HG03460 (cell line): ENCODE measurements at regions not wholly inside any gene's neighbourhood (a gene's known extent, or its start where the extent isn't known, plus 50 kb on each side); places are given as distances from the start of the nearest gene placed in this dataset.

Experiments
- ATAC-seq: cut with Tn5 transposase; IDR thresholded peaks from one replicate; pipeline ENCODE4 v1.9.1; 2021; ENCODE audit not compliant: unreplicated experiment

DNA sequence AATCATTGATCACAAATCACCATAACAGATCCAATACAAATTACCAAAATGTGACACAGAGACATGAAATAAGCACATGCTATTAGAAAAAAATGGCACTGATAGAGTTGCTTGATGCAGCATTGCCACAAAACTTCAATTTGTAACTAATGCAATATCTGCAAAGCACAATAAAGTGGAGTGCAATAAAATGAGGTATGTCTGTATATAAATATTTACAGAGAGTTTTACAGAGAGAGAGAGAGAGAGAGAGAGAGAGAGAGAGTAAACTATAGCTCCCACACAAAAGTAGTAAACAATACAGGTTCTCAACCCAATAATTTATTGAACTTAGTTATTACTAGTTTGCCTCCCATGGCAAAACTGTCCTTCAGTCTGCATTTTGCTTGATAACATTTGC lies 1807.0 kb downstream of the SUCLG1 start:
- ATAC-seq = no peak

DNA sequence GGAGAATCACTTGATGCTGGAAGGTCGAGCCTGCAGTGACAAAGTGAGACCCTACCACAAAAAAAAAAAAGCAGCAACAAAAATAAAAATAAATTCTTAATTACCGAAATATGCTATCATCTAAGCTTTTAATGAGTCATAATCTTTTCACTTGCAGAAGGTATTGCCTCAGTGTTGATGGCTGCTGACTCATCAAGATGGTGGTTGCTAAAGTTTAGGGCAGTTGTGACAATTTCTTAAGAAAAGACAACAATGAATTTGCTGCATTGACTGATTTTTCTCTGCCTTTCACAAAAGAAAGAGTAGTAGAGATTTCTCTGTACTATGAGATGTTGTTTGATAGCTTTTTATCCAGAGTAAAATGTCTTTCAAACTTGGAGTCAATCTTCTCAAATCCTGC lies 1809.0 kb downstream of the SUCLG1 start:
- no peak for ATAC-seq

DNA sequence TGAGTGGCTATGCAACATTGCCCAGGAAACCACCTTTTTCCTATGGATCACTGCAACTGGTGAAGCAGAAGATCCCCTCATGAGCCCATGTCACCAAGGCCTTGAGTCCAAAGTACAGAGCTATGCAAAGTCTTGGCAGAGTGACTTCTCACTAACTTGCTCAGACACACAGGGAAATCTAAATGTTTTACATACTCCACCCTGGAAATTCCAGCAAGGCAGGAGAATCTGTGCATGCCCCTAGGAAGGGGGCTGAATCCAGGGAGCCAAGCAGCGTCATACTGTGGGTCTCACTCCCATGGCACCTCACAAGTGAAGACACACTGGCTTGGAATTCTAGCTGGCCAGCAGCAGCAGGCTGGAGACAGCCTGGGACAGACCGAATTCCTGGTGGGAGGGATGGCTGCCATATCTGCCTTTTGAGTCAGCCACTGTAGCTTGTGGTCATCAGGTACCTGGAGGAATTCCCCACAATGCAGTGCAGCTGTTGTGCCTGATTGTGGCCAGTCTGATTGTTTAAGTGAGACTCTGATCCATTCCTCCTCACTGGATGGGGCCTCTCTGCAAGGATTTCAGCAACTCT lies 1817.4 kb downstream of the SUCLG1 start:
- no peak for ATAC-seq

- ATAC-seq = no peak
Observed at GRCh38 chr2:82636402-82637020, 1822.6 kb downstream of the SUCLG1 start.

- no peak for ATAC-seq
Observed at GRCh38 chr2:82599021-82599420, 1860.1 kb downstream of the SUCLG1 start.

- no peak for ATAC-seq
Observed at GRCh38 chr2:82596581-82596980, 1862.5 kb downstream of the SUCLG1 start.

- no peak for ATAC-seq
Observed at GRCh38 chr2:82591718-82592117, 1867.4 kb downstream of the SUCLG1 start.

DNA sequence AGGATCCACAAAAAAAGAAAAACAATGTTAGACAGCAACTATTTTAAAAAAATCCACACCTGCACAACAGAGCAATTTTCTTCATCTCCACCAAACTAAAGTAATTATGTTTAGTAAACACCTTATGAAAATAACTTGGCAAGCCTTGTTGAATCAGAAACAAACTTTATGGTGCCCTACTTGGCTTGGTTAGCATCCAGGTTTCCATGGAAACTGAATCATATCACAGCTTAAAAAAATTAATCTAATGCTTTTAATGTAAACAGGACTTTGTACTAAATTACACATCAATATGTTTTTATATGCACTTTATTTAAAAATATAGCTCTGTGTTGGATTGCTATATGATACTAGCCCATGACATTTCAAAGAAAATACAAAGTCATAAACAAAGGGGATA lies 1882.4 kb downstream of the SUCLG1 start:
- ATAC-seq = no peak

GRCh38 chr2:82539280-82539621 lies 1919.8 kb downstream of the SUCLG1 start:
- ATAC-seq = no peak

- ATAC-seq = no peak
Observed at GRCh38 chr2:82538590-82539279, 1920.3 kb downstream of the SUCLG1 start.

- no peak for ATAC-seq
Observed at GRCh38 chr2:82528288-82528687, 1930.8 kb downstream of the SUCLG1 start.

- no peak for ATAC-seq
Observed at GRCh38 chr2:82527124-82527523, 1932.0 kb downstream of the SUCLG1 start.

GRCh38 chr2:82526277-82526676 lies 1932.8 kb downstream of the SUCLG1 start:
- ATAC-seq = no peak

- ATAC-seq = no peak
Observed at GRCh38 chr2:82525744-82526143, 1933.3 kb downstream of the SUCLG1 start.

DNA sequence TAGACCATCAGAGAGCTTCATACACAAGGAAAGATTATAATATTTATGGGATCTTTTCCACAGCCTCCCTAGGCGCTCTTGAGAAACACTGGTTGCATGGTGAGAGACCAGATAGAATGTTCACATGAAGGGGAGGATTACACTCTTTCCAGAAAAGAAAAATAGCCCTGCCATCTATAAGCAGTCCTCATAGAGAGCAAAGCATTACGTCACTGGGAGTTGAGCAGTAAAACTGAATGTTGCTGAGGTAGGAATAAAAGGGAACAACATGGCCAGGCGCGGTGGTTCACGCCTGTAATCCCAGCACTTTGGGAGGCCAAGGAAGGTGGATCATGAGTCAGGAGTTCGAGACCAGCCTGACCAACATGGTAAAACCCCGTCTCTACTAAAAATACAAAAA lies 1934.3 kb downstream of the SUCLG1 start:
- ATAC-seq = no peak

DNA sequence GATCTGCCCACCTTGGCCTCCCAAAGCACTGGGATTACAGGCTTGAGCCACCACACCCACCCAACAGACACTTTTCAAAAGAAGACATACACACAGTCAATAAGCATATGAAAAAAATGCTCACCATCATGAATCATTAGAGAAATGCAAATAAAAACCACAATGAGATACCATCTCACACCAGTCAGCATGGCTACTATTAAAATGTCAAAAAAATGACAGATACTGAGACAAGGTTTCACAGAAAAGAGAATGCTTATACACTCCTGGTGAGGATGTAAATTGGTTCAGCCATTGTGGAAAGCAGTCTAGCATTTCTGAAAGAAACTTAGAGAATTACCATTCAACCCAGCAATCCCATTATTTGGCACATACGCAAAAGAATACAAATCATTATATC lies 1947.2 kb downstream of the SUCLG1 start:
- no peak for ATAC-seq

DNA sequence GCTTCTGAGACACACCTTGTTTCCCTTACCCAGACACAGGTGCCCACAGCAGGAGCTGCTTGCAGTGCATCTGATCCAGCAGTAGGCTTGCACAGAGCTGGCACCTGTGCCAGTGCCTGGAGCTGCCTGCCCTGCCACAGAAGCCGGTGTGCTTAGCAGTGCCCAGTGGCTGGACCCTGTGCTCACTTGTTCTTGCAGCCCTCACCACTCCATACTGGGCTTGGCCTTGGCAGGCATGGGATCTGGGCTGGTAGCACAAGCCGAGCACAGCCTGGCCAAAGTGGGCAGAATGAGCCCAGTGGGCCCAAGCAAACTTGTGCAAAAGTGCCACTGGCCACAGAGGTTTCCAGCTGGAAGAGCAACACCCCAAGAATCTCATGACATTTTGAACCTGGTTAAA lies 1950.4 kb downstream of the SUCLG1 start:
- no peak for ATAC-seq

GRCh38 chr2:82507657-82508056 lies 1951.4 kb downstream of the SUCLG1 start:
- no peak for ATAC-seq

DNA sequence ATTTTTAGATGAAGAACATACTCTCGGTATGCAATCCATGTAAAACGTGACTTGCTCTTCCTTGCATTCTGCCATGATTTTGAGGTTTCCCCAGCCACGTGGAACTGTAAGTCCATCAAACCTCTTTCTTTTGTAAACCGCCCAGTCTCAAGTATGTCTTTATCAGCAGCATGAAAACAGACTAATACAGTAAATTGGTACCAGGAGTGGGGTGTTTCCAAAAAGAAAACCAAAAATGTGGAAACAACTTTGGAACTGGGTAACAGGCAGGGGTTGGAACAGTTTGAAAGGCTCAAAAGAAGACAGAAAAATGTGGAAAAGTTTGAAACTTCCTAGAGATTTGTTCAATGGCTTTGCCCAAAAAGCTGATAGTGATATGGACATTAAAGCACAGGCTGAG lies 1957.9 kb downstream of the SUCLG1 start:
- ATAC-seq = no peak

DNA sequence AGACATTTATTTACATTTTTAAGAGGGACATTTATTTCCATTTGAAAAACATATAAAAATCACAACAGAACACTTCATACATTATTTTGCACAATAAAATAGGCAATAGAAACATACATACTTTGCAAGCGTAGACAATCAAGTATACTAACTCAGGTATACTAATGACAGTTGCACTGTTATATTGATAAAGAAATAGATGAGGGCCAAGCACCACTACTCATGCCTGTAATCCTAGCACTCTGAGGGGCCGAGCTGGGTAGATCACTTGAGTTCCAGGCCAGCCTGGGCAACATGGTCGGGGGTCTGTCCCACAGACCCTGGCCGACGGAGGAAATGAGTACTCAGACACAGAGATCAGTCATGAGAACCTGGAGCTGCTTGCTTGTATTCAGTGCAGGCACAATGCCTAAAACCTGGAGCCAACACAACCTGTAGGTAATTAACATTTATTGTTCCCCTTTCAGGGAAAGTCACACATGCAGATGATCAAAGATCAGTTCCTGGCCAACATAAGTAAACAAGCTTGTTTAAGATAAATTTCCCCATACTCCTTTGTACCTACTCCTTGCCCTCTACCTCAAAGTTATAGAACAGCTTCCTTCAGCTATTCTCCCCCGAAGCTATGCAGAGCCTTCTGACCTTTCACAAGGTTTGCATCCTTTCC lies 1960.2 kb downstream of the SUCLG1 start:
- ATAC-seq = no peak

DNA sequence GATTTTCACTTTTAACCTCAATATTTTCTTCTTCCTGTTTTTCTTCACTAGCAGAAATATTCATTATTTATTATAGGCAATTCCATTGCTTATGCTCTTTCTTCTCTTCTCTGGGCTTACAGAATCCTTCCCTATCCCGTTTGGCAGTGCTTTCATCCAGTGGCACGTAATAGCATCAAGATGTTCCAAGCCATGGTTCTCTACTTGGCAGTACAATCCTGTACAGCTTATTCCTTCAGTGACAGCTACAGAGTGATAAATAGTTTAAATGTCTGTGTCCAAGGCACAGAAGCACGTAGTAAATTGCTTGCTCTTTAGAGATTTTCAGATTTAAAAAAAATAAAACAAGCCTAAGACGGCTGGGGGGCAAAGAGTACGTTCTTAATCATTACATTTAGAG lies 1964.3 kb downstream of the SUCLG1 start:
- no peak for ATAC-seq

DNA sequence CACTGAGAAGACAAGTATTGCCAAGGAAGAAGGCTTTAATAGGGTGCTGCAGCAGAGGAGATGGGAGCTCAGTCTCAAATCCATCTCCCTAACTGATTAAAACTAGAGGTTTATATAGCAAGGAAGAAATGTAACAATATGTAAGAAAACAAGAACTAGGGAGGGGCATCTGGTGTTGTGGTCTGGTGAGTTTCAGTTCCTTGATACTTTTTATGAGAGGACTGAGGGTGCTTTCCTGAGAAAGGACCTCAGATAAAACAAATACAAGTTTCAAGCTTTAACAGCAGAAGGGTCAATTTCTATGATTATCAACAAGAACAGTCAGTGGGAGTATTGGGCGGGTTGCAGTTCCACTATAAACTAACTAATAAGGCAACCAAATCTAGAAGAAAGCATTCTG lies 1967.5 kb downstream of the SUCLG1 start:
- ATAC-seq = no peak
